ENCODE measurements at regions not wholly inside any gene's neighbourhood (a gene's known extent, or its start where the extent isn't known, plus 50 kb on each side); places are given as distances from the start of the nearest gene placed in this dataset.
"Not testable (repeated sequence)": the region's sequence is repeated elsewhere in the genome, so short reads cannot be mapped to it uniquely, and the experiment has no call there.

DNA sequence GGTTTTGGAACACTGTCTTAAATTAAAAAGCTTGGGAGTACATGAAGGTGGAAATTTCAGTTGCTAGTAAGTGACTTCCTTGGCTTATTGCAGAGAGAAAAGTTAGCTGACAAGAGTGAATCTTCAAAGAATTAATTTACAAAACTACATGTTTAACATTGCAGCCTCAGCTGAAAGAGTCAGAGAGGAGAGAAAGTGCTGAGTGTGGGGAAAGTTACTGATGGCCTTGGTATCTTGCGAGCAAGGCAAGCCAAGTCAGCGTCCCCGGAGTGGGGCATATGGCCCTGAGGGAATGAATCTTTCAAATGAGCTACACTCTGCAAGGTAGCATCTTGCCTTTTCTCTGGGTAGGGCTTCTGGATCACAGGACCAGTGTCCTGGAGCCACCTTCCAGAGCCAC is 131.3 kb downstream of the LPIN1 start:
- no peak for DNase-seq (ENCODE audit: extremely low read depth in 1 of 2, low read depth in 1 of 2)

DNA sequence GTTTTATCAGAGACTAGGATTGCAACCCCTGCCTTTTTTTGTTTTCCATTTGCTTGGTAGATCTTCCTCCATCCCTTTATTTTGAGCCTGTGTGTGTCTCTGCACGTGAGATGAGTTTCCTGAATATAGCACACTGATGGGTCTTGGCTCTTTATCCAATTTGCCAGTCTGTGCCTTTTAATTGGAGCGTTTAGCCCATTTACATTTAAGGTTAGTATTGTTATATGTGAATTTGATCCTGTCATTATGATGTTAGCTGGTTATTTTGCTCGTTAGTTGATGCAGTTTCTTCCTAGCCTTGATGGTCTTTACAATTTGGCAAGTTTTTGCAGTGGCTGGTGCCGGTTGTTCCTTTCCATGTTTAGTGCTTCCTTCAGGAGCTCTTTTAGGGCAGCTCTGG is 138.8 kb downstream of the LPIN1 start:
- DNase-seq (ENCODE audit: extremely low read depth in 1 of 2, low read depth in 1 of 2) = not testable (repeated sequence)

DNA sequence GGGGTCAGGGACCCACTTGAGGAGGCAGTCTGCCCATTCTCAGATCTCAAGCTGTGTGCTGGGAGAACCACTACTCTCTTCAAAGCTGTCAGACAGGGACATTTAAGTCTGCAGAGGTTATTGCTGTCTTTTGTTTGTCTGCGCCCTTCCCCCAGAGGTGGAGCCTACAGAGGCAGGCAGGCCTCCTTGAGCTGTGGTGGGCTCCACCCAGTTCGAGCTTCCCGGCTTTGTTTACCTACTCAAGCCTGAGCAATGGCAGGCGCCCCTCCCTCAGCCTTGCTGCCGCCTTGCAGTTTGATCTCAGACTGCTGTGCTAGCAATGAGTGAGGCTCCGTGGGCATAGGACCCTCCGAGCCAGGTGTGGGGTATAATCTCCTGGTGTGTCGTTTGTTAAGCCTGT is 140.5 kb downstream of the LPIN1 start:
- DNase-seq (ENCODE audit: extremely low read depth in 1 of 2, low read depth in 1 of 2) = not testable (repeated sequence)

DNA sequence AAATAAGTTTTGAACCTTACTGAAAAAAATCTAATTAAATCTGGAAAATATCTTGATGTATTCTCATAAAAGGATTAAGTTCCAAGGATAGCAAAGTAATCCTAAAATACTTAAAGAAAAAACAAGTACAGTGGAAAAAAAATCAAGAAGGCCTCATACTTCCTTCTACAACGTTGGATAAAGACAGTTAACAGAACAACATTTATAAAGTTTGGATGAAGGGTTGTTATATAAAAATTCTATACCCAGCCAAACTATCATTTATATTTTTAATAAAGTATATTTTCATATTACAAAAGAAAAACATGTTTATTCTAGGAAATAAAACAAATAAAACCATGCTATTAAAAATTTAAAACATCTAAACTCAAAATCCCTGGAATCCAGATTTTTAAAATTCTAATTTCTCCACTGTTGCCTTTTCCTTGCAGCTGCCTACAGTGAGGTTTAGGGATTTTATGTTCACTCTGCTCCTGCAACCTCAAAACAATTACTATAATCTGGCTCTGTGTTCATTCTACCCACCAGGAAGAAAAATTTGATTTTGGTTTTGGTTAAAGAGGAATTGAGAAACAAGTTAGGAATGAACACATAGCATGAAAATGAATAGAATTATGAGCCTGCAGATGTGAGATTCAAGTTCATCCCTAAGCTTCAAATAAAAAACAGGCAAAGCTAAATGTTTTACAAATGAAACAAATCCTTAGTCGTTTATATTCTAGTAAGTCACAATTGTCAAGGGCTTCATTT is 142.8 kb downstream of the LPIN1 start:
- DNase-seq (ENCODE audit: extremely low read depth in 1 of 2, low read depth in 1 of 2) = no peak

DNA sequence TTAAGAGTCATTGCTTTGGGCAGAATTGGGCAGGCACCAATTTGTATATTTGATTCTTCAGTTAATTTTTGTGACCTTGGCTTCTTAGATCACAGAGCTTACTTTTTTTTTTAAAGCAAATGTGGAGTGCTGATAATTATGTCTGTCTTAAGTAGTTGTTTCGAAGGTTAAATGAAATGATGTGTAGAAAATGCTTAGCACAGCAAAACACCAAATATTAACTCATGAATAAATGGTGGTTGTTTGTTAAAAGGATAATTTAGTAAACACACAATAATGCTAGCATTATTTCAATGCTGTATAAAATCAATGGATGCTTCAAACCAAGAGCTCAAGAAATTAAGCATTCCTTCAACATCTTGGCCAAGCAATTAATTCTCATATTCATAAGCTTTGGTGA is 143.4 kb downstream of the LPIN1 start:
- no peak for DNase-seq (ENCODE audit: extremely low read depth in 1 of 2, low read depth in 1 of 2)

DNA sequence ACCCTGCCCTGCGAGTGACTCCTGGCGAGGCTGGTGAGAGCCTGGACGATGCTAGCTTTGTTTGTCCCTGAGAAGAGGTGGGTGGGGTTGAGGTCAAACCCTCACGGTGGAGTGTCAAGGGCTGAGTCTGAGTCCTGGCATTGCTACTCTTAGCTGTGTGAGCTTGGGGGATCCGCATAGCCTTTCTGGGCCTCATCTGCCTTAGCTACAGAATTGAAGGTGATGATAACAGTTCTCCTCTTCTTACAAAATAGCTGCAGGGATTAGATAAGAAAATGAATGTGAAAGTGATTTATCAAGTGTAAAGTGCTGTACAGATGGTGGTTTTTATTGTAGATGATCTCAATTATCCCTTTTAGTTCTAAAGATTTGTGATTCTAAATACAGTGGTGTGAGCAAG is 144.6 kb downstream of the LPIN1 start:
- DNase-seq (ENCODE audit: extremely low read depth in 1 of 2, low read depth in 1 of 2) = no peak

DNA sequence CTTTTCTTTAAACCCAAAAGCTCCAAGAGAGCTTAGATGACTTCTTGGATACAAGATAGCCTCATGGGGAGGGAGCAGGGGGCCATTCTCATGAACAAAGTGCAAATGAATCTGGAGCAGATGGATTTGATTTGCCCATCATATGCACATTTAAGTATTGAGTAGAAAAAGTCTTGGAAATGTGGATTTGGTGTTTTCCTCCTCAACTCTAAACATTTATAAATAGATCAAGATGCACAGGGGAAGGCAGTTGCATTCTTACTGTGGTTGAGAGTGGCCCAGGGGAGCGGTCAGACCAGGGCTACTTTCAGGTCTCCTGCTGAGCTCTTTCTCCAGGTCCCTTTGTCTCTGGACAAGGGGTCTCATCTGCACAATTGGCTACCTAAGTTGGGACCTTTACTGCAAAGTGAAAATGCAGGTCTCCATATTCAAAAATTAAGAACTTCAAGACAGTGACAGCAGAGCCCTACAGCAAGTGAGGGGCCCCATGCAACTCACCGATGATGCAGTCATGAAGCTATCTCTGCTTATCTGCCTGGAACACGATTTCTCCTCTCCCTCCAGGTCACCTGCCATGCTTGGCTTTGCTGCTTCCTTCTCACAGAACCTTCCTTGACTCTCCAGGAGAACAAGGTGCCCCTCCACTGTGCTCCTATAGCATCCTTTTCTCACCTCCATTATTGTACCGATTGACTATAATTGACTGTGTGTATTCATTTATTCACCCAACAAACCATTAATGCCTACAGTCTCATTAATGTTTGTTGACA is 145.4 kb downstream of the LPIN1 start:
- DNase-seq (ENCODE audit: extremely low read depth in 1 of 2, low read depth in 1 of 2) = no peak

DNA sequence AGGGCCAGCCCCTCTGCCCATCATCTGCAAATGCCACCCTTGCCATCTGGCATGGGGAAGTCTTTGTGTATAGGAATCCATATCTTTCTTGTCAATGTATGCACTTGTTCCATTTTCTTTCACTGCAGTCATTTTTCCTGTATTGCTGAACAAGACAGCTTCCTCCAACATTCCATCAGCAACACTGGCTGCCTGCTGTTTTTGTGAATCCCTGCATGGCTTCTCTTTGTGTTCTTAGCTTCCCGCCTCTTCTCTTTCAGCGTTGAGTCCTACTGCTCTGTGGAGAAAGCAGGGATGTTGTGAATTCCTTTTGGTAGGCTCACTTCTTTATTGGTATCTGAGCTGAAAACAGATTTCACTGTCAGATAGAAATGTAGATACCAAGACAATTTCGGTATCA is 150.0 kb downstream of the LPIN1 start:
- no peak for DNase-seq (ENCODE audit: extremely low read depth in 1 of 2, low read depth in 1 of 2)

DNA sequence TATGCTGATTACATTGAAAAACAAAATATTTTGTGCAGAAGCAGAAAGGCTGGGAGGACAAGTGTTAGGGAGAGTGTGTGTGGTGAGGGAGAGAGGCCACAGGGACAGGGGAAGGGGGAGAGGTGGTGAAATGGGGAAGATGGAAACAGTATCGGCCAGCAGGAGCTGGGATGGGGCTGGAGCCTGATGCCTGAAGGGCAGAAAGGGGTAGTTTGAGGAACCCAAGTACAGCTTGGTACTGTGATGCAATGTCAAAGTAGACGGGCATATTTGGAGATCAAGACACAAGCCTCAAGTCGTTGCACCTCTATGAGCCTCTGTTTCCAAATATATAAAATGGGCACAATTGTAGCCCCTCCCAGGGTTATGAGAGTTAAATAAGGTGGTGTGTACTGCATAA is 152.1 kb downstream of the LPIN1 start:
- DNase-seq (ENCODE audit: extremely low read depth in 1 of 2, low read depth in 1 of 2) = no peak

DNA sequence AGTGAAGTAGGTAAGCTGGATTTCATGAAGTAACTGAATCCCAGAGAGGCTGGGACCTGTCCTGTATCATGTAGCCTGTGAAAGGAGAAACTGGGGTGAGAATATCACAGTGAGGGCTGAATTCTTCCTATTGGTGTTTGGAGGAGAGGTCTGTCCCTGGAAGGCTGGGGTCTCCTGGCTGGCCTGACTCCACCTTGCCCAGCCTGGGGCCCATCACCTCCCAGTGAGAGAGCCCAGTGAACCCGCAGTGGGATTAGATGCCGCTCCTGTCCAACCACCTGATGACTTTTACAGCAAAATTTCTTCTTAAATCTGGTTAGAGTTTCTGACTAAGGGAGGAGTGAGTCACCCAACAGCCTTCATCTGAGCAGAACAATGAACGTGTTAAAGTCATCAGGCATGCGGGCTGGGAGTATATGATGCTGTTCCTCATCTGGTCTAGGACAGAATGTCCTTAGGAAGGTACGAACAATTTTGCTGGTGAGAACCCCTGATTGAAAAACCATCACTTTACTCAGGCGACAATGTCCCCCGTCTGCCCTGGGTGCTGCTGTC is 152.9 kb downstream of the LPIN1 start:
- no peak for DNase-seq (ENCODE audit: extremely low read depth in 1 of 2, low read depth in 1 of 2)

DNA sequence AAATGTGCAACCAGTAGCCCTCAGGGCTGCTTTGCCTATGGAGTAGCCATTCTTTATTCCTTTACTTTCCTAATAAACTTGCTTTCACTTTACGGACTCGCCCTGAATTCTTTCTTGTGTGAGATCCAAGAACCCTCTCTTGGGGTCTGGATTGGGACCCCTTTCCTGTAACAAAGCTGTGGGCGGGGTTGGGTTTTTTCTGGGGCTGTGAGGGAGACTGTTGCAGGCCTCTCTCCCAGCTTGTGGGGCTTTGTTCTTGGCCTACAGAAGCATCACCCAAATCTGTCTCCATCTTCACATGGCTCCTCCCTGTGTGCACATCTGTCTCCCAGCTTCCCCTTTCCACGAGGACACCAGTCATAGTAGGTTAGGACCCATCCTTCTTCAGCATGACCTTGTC is 154.5 kb downstream of the LPIN1 start:
- not testable (repeated sequence) for DNase-seq (ENCODE audit: extremely low read depth in 1 of 2, low read depth in 1 of 2)

DNA sequence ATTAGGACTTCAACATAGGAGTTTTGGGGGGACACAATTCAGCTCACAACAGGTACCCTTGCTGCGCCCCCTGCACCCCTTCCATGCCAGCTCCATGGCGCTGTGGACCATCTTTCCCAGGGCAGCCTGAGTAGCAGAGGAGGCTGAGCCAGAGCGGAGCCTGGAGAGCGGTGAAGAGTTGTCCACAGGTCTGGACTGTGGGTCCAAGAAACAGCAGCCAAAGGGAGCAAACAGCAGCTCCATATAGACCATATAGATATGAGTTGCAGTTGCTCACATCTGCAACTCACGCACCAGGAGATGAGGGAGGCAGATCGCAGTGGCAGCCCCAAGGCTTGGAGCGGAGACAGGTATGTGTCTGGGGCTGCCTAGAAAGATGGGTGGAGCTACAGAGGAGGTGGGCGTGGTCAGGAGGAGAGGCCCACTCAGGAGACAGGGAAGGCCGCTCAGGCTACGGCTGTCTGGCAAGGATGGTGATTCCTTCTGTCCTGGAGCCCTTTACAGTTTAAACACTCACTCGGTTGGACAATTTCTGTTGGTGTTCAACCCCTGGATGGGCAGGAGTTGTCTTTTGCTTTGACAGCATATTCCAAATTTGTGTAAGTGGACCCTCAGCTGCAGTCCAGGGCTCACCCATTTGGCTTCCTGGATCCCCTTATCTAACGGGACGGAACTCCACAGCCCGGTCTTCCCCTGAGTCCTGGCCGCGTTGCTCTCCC is 155.1 kb downstream of the LPIN1 start:
- no peak for DNase-seq (ENCODE audit: extremely low read depth in 1 of 2, low read depth in 1 of 2)

DNA sequence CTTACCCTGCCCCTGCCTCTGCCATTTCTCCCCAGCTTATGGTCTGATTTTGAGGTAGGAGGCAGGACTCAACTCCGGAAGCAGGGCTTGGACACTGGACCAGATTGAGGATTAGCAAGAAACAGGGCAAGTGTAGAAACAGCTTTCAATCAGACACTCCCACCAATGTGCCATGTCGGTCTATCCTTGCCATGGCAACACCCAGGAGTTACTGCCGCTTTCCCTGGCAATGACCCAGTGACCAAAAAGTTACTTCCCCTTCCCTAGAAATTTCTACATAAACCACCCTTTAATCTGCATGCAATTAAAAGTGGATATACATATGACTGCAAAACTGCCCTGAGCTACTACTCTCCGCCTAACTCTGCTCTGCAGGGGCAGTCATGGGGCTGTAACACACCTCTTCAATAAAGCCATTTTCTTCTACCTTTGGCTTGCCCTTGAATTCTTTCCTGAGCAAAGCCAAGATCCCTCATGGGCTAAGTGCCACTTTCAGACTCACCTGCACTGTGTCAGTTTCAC is 156.7 kb downstream of the LPIN1 start:
- no peak for DNase-seq (ENCODE audit: extremely low read depth in 1 of 2, low read depth in 1 of 2)

DNA sequence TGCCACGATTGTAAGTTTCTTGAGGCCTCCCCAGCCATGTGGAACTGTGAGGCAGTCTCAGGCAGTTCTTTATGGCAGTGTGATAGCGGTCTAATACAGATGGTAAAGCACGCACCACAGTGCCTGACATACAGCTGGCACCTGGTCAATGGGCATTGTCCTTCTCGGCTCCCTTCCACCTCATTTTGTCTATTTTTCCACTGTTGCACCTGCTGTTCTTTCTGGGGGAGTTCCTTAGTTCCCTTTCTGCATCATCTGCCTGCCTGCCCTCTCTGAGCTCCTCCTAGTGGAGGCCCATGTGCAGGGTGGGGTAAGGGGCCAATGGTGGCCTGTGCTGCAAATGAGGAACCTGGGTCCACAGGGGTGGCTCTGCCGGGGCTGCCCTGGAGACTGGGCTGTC is 157.6 kb downstream of the LPIN1 start:
- DNase-seq (ENCODE audit: extremely low read depth in 1 of 2, low read depth in 1 of 2) = no peak

DNA sequence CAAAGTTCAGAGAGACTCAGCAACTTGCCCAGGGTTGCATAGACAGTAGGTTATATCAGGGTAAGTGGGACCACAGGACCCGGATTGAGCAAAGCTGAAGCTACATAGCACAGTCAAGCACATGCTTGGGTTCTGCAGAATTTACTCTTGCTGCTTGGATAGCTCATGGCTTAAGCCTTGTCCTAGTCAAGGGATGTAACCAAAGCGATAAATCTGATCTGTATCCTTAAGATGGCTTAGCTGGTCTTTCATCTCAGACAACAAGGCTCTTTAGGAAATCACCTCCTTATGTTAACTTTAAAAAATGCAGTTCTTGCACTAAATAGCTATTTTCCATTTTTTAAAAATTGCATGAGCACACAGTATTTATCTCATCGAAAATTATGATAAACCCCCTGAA is 158.5 kb downstream of the LPIN1 start:
- DNase-seq (ENCODE audit: extremely low read depth in 1 of 2, low read depth in 1 of 2) = no peak

DNA sequence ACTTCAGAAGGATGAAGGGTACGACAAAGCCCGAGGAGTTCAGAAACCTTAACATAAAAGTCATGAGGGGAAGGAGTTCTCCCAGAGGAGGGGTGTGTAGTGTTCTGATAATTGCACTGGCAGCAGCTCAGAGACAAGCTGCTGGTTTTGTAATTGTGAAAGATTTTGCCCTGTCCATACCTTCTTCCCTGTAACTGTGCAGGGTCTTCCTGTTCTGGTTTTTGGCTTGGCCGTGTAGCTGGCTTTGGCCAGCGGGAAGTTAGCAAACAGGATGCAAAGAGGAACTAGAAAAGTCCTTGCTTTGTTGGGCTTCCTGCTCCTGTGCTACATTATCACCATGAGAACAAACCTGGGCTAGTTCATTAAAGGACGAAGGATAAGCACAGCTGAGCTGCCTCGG is 160.8 kb downstream of the LPIN1 start:
- DNase-seq (ENCODE audit: extremely low read depth in 1 of 2, low read depth in 1 of 2) = no peak

DNA sequence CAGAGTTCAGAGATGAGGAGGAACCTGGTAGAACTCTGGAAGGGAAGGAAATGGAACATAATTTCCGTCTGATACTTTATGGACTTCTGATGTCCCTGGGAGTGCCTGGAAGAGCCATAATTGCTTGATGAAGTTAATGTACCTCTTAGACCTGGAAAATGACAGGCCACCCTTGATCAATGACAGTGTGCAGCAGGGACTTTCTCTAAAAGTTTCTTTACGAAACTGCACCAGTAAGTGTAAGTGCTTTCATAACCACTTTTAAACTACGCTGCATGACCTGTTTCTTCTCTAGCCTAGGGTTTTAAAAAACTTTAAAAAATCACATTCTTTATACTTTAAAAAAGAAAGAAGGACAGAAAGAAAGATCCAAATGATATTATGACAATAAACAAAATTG is 164.5 kb downstream of the LPIN1 start:
- DNase-seq (ENCODE audit: extremely low read depth in 1 of 2, low read depth in 1 of 2) = no peak

DNA sequence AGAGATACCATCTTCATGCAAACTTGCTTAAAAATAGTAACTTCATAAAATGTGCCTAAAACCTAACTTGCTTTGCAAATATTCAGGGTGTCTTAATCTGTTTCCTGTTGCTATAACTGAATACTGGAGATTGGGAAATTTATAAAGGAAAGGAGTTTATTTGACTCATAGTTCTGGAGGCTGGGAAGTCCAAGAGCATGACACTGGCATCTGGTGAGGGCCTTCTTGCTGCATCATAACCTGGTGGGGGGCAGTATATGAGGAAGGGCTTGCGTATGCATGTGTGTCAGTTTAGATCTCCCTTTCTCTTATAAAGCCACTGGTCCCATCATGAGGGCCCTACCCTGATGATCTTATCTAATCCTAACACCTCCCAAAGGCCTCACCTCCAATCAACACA is 166.5 kb downstream of the LPIN1 start:
- no peak for DNase-seq (ENCODE audit: extremely low read depth in 1 of 2, low read depth in 1 of 2)

DNA sequence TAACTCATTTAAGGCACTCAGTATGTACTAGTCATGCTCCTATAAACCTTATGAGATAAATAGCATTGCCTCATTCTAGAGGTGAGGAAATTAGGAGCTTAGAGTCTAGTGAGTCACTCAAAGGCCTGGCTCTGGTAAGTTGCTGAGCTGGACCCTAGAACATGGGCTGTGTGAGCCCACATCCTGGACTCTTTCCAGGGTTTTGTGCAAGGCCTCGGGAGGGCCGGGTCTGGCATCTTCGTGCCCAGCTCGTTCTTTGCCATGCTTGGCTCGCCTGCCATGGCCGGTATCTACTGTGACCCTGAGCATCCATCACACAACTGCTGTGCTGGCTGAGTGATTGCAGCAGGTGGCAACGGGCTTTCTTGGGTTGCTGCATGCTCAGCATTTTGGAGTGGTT is 168.0 kb downstream of the LPIN1 start:
- DNase-seq (ENCODE audit: extremely low read depth in 1 of 2, low read depth in 1 of 2) = no peak

DNA sequence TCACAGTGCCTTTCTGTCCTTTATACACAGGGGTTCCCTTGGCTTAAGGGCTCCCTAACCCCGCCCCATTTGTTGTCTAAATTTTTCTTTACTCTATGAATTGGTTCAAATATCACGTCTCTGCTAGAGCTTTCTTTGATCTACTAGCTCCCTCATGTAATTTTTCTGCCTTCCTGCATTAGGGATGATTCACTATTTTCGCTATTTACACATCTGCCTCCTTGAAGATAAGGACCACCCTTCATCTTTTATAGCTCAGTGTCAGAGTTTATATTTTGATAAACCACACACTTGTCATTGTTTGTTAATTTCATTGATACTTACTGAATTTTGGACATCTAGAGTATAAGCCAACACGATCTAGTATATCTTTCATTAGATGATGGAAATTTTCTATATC is 169.2 kb downstream of the LPIN1 start:
- DNase-seq (ENCODE audit: extremely low read depth in 1 of 2, low read depth in 1 of 2) = no peak

DNA sequence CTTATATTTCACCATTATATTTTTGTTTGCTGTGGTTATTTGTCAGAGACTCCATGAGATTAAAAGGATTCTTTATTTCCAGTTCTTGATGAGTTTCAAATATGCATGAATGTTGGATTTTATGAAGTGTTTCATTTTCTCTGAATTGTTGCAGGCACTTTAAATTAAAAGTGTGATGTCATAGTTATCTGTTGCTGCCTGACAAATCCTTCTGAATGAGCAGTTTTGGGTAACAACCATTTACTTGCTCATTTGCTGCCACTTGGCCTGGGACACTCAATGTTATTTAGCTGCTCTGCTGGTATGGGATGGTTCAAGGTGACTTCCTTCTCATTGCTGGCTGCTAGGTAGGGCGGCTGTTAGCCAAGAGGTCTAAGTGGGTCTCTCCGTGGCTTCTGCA is 173.5 kb downstream of the LPIN1 start:
- DNase-seq (ENCODE audit: extremely low read depth in 1 of 2, low read depth in 1 of 2) = no peak
